Prostate gland (tissue), 2 donors: ENCODE measurements at regions not wholly inside any gene's neighbourhood (a gene's known extent, or its start where the extent isn't known, plus 50 kb on each side); places are given as distances from the start of the nearest gene placed in this dataset.
"Not testable (repeated sequence)": the region's sequence is repeated elsewhere in the genome, so short reads cannot be mapped to it uniquely, and the experiment has no call there.

Experiments
- DNase-seq: peaks from one replicate; pipeline ENCODE4 v3.0.0-alpha.2; 2019; ENCODE audit warnings: low spot score
- H3K27ac ChIP-seq, 2 donors: fragments of 200-600 bp; sonication (generic); 2 replicates each; pipeline ENCODE4 v1.5.1; 2017 to 2019
- H3K27me3 ChIP-seq: fragments of 200-600 bp; sonication (generic); replicated peaks from 2 replicates; pipeline ENCODE4 v1.5.1; 2019; ENCODE audit not compliant: insufficient read depth
- H3K36me3 ChIP-seq, 2 donors: fragments of 200-600 bp; sonication (generic); 1 replicate in 1 of 2; 2 replicates in 1 of 2; pipeline versions ENCODE4 v1.5.1 to v1.8.1; 2017 to 2019
- H3K4me1 ChIP-seq: fragments of 200-600 bp; sonication (generic); replicated peaks from 2 replicates; pipeline ENCODE4 v1.5.1; 2019
- H3K4me3 ChIP-seq, 2 donors: fragments of 200-600 bp; sonication (generic); 2 replicates each; pipeline ENCODE4 v1.5.1; 2017 to 2019
- H3K9me3 ChIP-seq: fragments of 200-600 bp; sonication (generic); 2 replicates; pipeline ENCODE4 v1.5.1; 2017
- POLR2A ChIP-seq: fragments of 450-650 bp; IDR thresholded peaks from one replicate; pipeline ENCODE4 v1.6.1; 2016; ENCODE audit warnings: antibody characterized with exemption, mild to moderate bottlenecking
- POLR2AphosphoS5 ChIP-seq: sonication (generic); formaldehyde crosslinking; IDR thresholded peaks from one replicate; pipeline ENCODE4 v1.6.1; 2017; ENCODE audit warnings: antibody characterized with exemption
- WGBS: methylation state at CpG from one replicate; pipeline ENCODE4 v1.1.5; 2018; 5-methylcytosine and 5-hydroxymethylcytosine counted together
- intact Hi-C: fragments of 100-400 bp; cut with DNase I; formaldehyde crosslinking; loops from one replicate; pipeline ENCODE4 v1.14.2; 2022
- TF ChIP-seq, protein P1 (sequence below), 4 experiments: fragments of 200-600 bp in 2 of 4; fragments of 450-650 bp in 2 of 4; sonication (generic) in 2 of 4; IDR thresholded peaks; 1 replicate in 3 of 4; 2 replicates in 1 of 4; pipeline ENCODE4 v1.5.1; 2016 to 2019; ENCODE audit warnings: antibody characterized with exemption in 4 of 4, mild to moderate bottlenecking in 2 of 4, moderate library complexity in 2 of 4

- H3K27ac ChIP-seq: no peak overlapping the region
- H3K4me1 ChIP-seq: no peaks in the 10 kb centered on the region
- no peaks in the 10 kb centered on the region for H3K27me3 ChIP-seq
- intact Hi-C loops: no loop called here
- DNase-seq: no peak
- TF ChIP-seq, protein P1, sequence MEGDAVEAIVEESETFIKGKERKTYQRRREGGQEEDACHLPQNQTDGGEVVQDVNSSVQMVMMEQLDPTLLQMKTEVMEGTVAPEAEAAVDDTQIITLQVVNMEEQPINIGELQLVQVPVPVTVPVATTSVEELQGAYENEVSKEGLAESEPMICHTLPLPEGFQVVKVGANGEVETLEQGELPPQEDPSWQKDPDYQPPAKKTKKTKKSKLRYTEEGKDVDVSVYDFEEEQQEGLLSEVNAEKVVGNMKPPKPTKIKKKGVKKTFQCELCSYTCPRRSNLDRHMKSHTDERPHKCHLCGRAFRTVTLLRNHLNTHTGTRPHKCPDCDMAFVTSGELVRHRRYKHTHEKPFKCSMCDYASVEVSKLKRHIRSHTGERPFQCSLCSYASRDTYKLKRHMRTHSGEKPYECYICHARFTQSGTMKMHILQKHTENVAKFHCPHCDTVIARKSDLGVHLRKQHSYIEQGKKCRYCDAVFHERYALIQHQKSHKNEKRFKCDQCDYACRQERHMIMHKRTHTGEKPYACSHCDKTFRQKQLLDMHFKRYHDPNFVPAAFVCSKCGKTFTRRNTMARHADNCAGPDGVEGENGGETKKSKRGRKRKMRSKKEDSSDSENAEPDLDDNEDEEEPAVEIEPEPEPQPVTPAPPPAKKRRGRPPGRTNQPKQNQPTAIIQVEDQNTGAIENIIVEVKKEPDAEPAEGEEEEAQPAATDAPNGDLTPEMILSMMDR (IDR thresholded peaks at IDR 0.05): no peak
- TF ChIP-seq POLR2AphosphoS5 (no peak), POLR2A (no peak)
- 95% methylated on average over 3 of the region's 3 CpGs for WGBS
- H3K36me3 ChIP-seq: no peaks in the 10 kb centered on the region
- H3K4me3 ChIP-seq: no peak overlapping the region
- no peaks in the 10 kb centered on the region for H3K9me3 ChIP-seq
These were observed 103.8 kb downstream of the TMEM17 start for GRCh38 chr2:62402156-62402555.

GRCh38 chr2:62398356-62398755 lies 107.6 kb downstream of the TMEM17 start:
- intact Hi-C loops: no loop called here
- Histone ChIP-seq H3K9me3 (no peaks in the 10 kb centered on the region), H3K27ac (no peak overlapping the region), H3K27me3 (no peaks in the 10 kb centered on the region), H3K4me1 (no peaks in the 10 kb centered on the region), H3K4me3 (no peak overlapping the region), H3K36me3 (no peaks in the 10 kb centered on the region)
- TF ChIP-seq POLR2A: no peak
- no peak for TF ChIP-seq POLR2AphosphoS5
- TF ChIP-seq, protein P1 (IDR thresholded peaks at IDR 0.05): no peak
- WGBS: 88% methylated on average over 3 of the region's 3 CpGs
- DNase-seq: no peak

DNA sequence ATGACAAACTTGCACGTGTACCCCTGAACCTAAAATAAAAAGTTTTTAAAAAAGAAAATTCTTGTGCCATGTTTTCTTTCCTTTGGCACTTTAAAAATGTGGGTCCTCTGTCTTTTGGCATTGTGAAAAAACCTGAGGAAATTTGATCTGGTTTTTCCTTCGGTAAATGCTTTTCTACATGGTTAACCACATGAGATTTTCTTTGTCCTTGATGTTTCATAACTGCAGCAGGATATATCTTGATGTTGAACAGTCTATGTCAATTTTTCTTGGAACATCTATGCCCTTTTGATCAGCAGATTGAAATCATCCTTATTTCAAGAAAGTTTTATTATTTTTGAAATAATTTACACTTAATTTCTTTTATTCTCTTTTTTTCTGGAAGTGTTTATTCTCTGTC lies 109.1 kb downstream of the TMEM17 start:
- H3K27ac ChIP-seq: no peak overlapping the region
- intact Hi-C loops: no loop called here
- WGBS: 52% methylated on average over 2 of the region's 2 CpGs

DNA sequence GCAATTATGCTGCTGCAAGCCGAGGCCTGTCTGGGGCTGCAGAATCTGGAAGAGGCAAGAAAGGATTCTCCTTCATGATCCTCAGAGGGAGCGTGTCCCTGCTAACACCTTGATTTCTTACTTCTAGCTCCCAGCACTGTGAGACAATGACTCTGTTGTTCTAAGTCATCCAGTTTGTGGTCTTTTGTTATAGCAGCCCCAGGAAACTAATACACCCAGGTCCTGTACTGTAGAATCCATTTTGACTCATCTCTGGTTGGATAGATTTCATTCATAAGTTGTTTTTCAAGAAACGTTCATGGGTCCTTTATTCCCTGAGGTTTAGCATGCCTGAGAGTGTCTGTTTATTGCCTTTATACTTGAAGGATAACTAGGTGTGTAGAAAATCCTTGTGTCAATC lies 112.7 kb downstream of the TMEM17 start:
- H3K4me1 ChIP-seq: no peaks in the 10 kb centered on the region
- no peaks in the 10 kb centered on the region for H3K27me3 ChIP-seq
- 83% methylated on average over 3 of the region's 3 CpGs for WGBS
- no peak overlapping the region for H3K27ac ChIP-seq
- no peaks in the 10 kb centered on the region for H3K9me3 ChIP-seq
- H3K36me3 ChIP-seq: no peaks in the 10 kb centered on the region
- no peak overlapping the region for H3K4me3 ChIP-seq
- intact Hi-C loops: no loop called here
- no peak for DNase-seq
- TF ChIP-seq POLR2A: no peak
- TF ChIP-seq POLR2AphosphoS5: no peak
- TF ChIP-seq, protein P1 (IDR thresholded peaks at IDR 0.05): no peak

More for the DNA sequence above, 109.1 kb downstream of the TMEM17 start:
- H3K4me3 ChIP-seq: no peak overlapping the region
- no peak for DNase-seq
- no peaks in the 10 kb centered on the region for H3K4me1 ChIP-seq
- TF ChIP-seq POLR2AphosphoS5 (no peak), POLR2A (no peak)
- TF ChIP-seq, protein P1 (IDR thresholded peaks at IDR 0.05): no peak
- H3K27me3 ChIP-seq: no peaks in the 10 kb centered on the region
- H3K9me3 ChIP-seq: no peaks in the 10 kb centered on the region
- H3K36me3 ChIP-seq: no peaks in the 10 kb centered on the region

GRCh38 chr2:62391696-62392095 lies 114.3 kb downstream of the TMEM17 start:
- intact Hi-C loops: no loop called here
- no peak for TF ChIP-seq POLR2AphosphoS5
- TF ChIP-seq, protein P1 (IDR thresholded peaks at IDR 0.05): no peak
- Histone ChIP-seq H3K4me3 (no peak overlapping the region), H3K4me1 (no peaks in the 10 kb centered on the region), H3K9me3 (no peaks in the 10 kb centered on the region), H3K27ac (no peak overlapping the region), H3K27me3 (no peaks in the 10 kb centered on the region), H3K36me3 (no peaks in the 10 kb centered on the region)
- WGBS: 33% methylated on average over 1 of the region's 1 CpG
- DNase-seq: no peak

DNA sequence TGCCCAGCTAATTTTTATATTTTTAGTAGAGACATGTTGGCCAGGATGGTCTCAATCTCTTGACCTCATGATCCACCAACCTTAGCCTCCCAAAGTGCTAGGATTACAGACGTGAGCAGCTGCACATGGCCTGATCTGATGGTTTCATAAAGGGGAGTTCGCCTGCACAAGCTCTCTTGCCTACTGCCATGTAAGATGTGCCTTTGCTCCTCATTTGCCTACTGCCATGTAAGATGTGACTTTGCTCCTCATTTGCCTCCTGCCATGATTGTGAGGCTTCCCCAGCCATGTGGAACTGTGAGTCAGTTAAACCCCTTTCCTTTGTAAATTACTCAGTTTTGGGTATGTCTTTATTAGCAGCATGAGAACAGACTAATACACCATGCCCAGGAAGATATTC lies 119.6 kb downstream of the TMEM17 start:
- H3K27me3 ChIP-seq, H3K27ac ChIP-seq, H3K4me3 ChIP-seq, H3K36me3 ChIP-seq, H3K4me1 ChIP-seq, intact Hi-C loops, DNase-seq, H3K9me3 ChIP-seq: not testable (repeated sequence)
- WGBS: 84% methylated on average over 2 of the region's 2 CpGs
